NCI-H2107 treated with DMSO at 0.1 percent for 48 hours (cell line): ENCODE measurements at regions not wholly inside any gene's neighbourhood (a gene's known extent, or its start where the extent isn't known, plus 50 kb on each side); places are given as distances from the start of the nearest gene placed in this dataset.

Experiments
- DNase-seq: peaks from one replicate; lab custom pipeline; 2025; ENCODE audit not compliant: unreplicated experiment; lab: John Stamatoyannopoulos, UW

DNA sequence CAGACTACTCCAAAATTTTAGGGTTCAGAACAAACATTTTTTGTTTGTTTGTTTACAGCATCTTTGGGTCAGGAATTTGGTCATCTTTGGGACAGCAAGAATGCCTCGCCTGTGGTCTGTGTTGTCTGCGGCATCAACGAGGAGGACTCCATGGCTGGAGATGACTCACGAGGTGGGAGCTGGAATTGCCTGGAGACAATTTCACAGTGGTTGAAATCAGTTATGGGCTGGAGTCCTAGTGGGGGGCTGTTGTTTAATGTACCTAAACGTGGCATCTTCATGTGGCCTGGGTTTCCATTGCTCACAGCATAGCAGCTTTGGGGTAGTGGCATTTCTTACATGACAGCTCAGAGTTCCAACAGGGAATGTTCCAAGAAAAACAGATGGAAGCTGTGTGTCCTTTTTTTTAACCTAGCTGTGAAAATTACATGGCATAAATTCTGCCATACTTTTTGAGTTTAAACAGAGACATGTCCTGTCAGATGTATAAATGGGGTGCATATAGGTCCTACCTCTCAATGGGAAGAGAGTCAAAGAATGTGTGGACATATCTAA lies 507.3 kb upstream of the CBLB start:
- DNase-seq: no peak

DNA sequence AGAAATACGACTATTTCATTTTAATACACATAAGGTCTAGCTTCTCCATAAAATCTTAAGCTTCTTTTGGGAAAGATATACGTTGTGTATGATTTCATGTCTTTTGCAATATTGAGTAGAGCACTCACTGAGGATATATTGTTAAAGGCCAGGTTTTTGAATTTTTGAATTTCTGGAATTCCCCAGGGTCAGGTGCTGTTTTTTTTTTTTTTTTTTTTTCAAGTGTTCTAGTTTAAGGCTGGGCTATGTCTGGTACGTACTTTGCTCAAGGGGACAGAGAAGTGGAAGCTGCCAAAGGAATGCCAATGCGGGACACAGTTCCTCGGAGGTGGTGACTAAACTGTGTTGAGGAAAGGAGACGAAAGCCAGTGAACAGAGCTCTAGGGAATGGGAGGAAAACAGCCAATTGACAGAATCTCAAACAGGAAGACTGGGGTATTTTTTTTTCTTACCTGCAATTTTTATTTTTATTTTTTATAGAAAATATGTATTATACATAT lies 510.5 kb upstream of the CBLB start:
- DNase-seq: no peak

DNA sequence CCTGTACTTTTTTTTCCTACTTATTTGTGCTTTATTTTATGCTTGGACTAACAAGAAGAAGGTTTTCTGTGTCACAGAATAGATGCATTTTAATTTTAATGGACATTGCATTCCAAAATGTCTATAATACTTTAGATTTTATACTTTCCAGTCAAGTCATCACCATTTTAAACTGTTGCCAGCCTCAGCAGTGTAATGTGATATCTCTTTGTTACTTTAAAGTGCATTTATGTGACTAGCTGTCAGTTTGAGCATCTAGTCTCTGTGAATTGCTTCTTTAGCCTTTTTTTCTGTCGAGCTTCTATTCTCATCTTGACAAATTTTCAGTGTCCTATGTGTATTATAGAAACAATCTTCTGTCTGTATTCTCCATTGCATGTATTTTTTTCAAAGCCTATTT lies 511.4 kb upstream of the CBLB start:
- DNase-seq: no peak

DNA sequence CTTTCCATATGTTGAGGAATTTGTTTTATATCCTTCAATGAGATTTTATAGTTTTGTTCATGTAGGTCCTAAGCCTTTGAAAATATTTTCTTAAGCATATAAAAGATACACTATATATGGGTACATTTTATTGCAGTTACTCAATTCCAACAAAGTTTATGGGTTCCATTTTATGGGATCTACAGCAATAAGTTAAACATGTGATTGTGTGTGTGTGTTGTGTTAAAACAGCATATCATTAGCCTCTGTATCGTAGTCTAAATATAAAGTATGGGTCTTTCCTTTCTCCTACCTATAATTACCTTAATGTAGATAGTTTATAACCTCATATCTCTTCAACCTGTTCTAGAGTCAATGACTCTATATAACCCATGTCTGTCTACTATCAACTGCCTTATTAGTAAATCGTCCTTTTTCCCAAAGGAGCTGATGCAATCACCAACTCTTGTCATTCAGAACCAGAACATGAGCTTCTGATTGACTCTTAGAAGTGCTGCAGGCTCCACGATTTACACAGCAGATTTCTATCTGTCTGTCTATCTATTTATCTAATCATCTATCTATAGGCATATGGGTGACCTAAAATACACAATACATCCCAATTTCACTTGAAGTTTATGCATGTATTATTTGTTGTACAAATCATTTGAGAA lies 512.6 kb upstream of the CBLB start:
- DNase-seq: no peak

DNA sequence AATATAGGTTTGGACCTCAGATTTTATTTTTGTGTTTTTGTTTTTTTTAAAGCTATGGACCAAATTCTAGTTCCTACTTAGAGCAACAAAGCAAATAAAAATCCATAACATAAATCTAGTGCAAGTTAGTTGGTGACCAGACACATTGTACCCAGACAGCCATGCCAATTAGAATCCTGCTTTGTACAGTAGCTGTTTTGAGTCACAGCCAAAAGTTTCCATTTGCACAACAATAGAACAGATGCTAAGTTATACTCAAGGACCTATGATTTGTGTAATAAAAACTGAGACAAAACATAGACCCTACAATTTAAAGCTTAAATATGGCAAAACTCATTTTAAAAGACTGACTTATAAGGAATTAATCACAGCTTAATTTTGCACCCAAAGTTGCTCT lies 513.1 kb upstream of the CBLB start:
- DNase-seq: no peak

DNA sequence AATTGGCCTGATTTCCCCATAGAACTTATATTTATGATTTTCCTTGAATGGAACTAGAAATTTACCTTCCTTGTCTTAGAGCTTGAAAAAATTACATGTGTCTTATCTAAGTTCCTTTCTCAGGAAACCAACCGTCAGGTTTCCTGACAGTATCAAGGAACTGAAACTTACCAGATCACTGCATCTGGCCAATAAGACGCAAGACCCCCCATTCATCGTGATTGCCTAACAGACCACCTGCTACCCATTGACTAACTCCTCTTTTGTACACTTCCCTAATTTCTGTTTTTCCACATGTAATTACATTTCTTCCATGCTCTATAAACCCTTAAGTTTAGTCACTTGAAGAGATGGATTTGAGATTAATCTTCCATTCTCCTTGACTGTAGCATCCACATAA lies 517.2 kb upstream of the CBLB start:
- no peak for DNase-seq

DNA sequence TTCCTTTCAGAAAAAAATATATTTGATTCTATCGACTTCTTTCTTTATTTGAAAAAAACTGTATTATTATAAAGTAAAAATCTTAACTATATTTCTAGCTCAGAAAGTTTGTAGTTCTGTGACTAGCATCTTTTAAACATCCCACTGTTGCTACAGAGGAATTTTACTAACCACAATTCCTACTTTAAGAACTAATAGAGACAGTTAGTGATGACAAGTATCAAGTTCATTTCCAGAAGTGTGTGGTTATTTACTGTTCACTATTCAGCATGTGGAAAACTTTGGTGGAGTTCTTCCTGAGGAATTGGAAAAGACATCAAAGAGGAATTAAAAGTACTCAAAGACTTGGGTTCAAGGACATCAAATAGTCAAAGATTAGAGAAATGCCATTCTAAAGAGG lies 524.1 kb upstream of the CBLB start:
- no peak for DNase-seq

DNA sequence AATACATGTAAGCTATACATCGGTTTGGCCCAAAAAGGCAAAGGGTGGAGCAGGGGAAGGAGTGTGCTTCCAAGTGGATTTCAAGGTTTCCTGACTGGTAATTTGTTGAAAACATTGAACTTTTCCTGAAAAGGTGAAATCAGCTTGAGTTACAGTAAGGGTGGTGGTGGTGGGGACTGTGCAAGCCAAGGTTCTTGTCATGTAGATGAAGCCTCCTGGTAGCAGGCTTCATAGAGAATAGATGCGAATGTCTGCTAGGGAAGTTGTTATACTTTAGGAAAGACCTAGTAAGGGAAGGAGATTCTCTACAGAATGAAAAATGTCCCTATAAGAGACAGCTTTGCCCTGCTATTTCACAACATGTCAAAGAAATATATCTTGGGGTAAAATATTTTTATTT lies 528.2 kb upstream of the CBLB start:
- DNase-seq: no peak

DNA sequence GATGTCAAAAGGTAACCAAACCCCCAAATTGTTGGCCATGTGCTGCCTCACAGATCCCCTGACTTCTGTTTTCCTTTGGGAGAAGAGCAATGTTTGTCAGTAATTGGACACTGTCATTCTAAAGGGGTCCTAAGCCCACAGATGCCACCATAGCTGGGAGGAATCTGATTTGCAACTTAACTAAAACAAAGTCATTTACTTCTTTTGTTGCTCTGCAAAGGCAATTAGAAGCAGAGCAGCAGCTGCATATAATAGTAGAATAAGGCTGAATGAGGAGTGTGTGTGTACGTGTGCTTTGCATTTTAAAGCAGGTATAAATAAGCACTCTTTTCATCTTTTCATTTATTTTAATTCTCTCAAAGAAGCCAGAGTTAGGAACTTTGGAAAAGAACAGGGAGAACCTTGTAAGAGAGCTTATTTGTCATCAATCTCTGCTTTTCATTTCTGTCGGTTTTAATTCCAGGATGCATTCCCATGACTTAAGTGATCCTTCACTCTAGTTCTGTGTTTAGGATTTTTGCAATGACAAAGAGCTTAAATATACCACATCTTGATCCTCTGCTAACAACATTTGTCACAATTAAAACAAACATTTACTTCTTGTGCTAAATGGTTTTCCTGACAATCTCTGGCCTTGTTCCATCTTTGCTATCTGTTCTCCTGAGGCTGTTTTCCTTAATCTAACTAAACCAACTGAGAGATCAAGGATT lies 530.2 kb upstream of the CBLB start:
- no peak for DNase-seq

DNA sequence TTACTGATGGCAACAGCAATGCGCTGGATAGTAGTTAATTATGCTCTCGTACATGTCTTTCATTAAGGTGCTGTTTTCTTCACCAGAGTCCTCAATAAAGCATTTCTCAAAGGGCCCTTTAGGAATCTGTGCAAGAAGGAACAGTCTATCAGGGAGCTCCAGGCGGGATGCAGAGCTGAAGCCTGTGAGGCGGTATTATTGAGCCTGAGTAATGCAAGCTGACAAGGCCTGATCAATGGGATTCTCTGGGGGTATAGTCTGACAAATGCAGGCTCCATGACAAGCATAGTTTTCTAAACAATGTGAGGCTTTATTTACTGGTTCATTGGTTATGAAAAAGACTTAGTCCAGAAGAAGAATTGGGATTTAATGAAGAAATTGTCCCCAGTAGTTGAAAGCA lies 530.9 kb upstream of the CBLB start:
- no peak for DNase-seq

DNA sequence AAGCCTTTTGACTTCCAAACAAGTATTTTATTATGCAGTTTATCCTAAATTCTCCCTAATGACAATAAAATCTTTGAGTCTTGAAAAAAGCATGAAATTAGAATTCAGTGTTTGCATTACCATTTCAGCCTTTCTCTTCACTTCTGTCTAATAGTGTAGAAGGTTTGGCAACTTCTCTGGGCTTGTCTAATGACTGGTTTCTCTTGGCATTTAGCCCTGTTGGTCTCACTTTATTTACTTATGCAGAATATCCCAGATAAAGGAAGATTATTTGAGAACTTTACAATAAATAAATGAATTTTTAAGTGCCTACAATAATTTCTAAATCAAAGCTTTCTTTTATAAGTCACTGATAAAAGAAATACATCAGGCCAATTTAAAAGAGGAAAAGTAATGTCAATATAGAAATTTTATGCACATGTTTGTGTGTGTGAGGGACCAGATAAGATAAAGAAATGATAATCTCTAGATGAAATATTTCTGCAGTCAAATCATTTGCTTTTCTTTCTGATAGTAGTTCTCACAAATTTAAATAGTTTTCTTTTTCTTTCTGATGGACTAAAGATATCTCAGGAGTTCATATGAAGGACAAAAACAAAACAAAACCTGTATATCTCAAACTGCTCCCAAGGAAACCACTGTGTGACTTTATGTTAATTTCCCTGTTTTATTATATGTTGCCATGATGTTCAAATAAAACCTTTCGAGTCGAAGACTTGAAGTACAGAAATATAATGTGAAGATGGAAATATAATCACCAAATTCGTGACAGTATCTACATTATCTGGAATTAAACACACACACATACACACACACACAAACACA lies 533.1 kb upstream of the CBLB start:
- DNase-seq: no peak

DNA sequence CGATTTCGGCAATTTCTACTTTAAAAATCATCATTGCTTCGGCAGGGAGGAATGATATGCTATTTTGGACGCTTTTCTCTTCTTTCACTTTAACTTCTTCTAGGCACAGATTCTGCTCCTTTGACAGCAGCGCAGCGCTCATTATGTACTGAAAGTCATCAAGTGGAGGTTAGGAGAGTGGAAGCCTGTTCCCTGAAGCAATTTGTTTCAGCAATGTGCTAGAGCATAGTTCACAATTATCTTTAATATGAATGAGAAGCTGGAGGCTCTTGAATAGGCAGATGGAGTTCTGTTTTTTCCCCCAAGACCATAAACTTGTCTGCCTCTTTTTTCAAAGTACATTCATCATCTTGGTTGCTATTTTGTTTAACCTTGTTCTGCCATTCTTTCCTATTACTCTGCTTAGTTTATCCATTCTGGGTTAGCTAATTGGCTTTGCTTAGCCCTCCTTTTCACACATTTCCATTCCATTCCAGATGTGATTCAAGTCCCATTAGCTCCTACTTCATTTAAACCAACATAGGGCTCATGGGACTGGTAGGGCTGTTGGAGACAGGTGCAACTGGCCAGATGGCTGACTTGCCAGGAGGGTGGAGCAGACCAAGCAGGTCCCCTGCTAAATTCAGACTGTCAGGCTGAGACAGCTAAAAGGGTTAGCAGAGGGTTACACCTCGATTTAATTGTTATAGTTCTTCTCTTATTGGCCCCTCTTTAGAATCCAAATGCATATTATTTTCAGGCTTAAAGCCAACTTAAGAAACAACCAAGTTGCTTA lies 534.7 kb upstream of the CBLB start:
- no peak for DNase-seq

DNA sequence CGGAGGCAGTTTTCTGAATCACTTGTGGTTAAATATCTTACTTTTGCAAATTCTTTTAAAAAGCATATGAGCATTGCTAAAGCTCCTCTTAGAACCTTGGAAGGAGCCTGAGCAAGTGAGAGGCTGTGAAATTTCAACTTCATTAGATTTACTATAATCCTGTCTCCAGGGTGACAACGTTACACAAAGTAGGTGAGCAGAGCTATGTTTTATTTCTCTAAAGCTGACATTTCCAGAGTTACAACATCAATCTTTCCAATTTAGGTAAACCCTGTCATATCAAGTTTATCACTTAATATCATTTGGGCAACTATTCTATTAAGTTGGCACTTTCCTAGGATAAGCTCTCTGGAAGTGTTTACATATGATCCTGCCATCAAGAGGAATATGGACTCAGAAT lies 544.9 kb upstream of the CBLB start:
- DNase-seq: no peak

DNA sequence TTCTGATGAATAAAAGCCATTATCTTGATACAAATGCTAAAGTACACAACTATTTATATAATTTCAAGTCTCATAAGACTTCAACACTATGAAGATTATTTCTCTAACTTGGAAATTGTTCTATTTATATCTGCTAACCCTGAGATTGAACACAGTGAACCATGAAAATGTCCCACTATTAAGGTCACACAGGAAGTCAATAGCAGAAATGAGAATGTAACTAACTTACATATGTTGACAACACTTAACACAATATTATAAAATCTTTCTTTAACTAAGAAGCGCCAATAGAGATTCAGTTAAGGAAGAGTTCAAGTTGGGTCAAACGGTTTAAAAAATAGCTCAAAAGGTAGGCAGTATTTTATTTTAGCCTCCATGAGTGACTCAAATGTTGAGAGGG lies 551.8 kb upstream of the CBLB start:
- no peak for DNase-seq

DNA sequence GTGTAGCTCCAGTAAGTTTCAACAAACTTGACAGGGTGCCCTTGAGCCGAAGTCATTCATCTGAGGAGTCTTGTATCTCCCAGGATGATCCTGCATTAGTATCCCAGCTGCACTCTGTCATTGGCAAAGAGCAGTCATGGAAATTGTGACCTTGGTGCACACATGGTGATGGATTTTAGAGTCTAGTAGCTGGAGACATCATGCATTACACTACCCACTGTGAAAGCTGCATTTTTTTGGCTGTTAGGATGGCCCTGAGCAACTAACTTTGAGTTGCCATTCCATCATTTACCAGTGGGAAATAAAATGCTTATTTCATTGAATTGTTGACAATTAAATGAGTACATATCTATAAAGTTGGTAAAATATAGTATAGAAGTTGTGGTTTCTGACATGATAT lies 552.6 kb upstream of the CBLB start:
- DNase-seq: no peak

DNA sequence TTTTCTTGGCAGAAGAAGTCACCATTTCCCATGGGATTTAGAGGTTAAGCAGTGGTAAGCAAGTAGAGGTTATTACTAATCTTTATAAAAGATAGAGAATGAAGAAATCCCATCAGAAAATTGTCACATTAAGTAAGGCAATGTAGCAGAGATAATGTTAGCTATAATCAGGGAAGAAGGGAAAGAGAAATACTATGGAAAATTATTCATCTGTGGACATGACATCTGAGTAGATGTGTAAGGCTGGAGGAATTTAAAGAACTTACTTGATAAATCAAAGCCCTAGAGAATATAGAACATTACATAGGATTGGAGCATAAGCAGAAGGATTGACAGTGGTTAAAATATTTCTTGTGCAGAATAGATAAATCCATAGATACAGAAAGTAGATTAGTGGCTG lies 553.1 kb upstream of the CBLB start:
- DNase-seq: no peak

DNA sequence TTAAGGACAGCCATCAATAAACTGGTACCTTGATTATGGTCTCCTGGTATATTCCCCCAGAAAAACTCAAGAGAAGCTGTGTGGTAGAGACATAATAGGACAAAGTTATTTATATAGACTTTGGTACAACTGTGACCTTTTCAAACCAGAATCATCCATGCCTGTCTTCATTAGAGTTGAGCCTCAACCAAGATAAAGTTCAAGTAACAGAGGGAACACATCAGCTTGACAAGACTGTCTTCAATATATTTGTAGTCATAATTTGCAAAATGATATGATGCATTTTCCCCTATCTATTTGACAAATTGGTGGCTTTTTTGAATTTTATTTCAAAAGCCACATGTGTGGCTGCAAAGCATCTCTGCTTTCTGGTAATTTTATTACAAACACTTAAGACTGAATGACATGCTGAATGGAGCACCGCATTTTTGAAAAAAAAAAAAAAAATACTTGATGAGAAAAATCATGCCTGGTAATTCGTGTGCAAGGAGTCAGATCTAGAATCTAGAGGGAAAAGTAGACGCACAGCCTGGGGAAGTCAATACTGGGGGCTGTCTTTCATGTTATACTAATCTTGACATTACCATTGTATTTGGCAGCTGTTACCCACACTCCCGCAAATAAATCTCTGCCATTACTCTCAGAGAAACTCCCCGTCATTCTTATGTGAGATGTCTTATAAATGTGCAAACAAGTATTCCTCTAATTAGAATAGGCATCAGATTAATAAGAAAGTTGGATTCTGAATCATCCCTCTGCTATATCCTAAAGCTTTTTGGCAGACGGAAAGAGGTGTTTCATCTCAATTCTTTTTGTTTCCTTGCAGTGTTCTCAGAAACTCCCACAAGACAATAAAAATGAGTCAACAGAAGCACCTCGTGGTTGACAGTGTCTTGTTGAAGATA lies 554.8 kb upstream of the CBLB start:
- DNase-seq: no peak

DNA sequence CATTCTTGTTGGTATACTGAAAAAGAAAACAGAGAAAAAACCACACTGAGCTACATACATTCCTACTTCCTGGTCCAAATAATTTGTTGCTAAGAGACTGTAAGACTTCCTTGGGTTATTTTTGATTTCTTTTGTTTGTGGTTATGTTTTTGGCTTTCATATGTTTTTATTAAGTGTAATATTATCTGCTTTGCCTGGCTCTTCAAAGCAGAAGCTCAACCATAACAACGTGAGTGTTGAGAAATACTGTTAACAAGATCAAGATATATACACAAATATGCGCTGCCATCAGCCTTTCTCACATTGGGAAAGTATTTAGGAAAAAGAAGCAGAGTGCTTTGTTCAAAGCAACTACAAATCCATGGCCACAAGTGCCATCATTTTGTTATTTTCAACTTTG lies 556.2 kb upstream of the CBLB start:
- DNase-seq: no peak

DNA sequence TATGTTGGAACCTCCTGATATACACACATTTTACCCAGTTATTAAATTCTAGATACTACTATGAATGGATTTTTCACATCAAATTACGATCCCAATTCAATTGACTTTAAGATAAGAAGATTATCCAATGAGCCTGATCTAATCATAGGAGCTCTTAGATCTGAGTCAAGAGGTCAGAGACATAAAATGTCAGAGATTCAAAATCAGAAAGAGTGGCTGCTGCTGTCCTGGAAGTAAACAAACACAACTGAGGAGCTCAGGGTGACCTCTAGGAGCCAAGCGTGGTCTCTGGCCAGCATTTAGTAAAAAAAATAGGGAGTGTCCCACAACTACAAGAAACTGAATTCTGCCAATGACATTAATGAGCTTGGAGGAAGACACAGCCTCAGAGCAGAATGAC lies 557.1 kb upstream of the CBLB start:
- DNase-seq: no peak

DNA sequence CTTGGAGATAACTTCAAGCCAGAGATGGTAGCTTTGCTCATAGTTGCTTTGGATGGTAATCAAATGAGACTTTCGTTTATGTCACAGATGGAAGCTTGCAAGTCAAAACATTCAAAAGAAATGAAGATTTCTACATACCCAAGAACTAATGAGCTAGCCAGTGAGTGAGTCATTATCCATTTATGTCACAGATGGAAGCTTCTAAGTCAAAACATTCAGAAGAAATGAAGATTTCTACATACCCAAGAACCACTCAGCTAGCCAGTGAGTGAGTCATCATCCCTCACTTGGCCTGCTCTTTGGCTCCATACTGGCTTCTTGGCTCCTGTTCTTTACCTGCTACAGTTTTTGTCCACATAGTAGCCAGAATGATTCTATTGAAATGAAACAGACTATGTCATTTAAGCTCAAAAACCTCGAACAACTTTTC lies 559.8 kb upstream of the CBLB start:
- no peak for DNase-seq
